Erythroblast (primary cell): ENCODE measurements at regions not wholly inside any gene's neighbourhood (a gene's known extent, or its start where the extent isn't known, plus 50 kb on each side); places are given as distances from the start of the nearest gene placed in this dataset.

Source experiments
- GATA1 ChIP-seq: IDR thresholded peaks from 2 replicates; pipeline ENCODE4 v1.6.1; 2011; ENCODE audit warnings: low read depth, mild to moderate bottlenecking, control low read depth, low read length, moderate library complexity
- POLR2A ChIP-seq: IDR thresholded peaks from 2 replicates; pipeline ENCODE4 v1.6.1; 2011; ENCODE audit warnings: mild to moderate bottlenecking, low read length

GRCh38 chr12:94879542-94879941 lies 124.0 kb downstream of the NDUFA12 start:
- TF ChIP-seq POLR2A: no peak
- TF ChIP-seq GATA1: no peak
